ENCODE measurements at regions not wholly inside any gene's neighbourhood (a gene's known extent, or its start where the extent isn't known, plus 50 kb on each side); places are given as distances from the start of the nearest gene placed in this dataset.
"Not testable (repeated sequence)": the region's sequence is repeated elsewhere in the genome, so short reads cannot be mapped to it uniquely, and the experiment has no call there.

GRCh38 chr1:242946206-242946605 is 308.9 kb downstream of the CEP170 start:
- no peak overlapping the region for H3K4me3 ChIP-seq (ENCODE audit: low read length)
- TF ChIP-seq ZNF274 (IDR thresholded peaks at IDR 0.05; ENCODE audit: low read depth, low read length): no peak

GRCh38 chr1:242936725-242937124 is 318.4 kb downstream of the CEP170 start:
- H3K4me3 ChIP-seq (ENCODE audit: low read length): not testable (repeated sequence)

GRCh38 chr1:242924717-242925116 is 330.4 kb downstream of the CEP170 start:
- H3K4me3 ChIP-seq (ENCODE audit: low read length): not testable (repeated sequence)

GRCh38 chr1:242923603-242924002 is 331.5 kb downstream of the CEP170 start:
- H3K4me3 ChIP-seq (ENCODE audit: low read length): not testable (repeated sequence)

- not testable (repeated sequence) for H3K4me3 ChIP-seq (ENCODE audit: low read length)
Observed at GRCh38 chr1:242914729-242915128, 340.4 kb downstream of the CEP170 start.

GRCh38 chr1:242912855-242913254 is 342.2 kb downstream of the CEP170 start:
- not testable (repeated sequence) for H3K4me3 ChIP-seq (ENCODE audit: low read length)

- not testable (repeated sequence) for H3K4me3 ChIP-seq (ENCODE audit: low read length)
Observed at GRCh38 chr1:242900558-242900957, 354.5 kb downstream of the CEP170 start.

GRCh38 chr1:242890192-242890741 is 364.8 kb downstream of the CEP170 start:
- no peak overlapping the region for H3K4me3 ChIP-seq (ENCODE audit: low read length)
- no peak for TF ChIP-seq ZNF274 (IDR thresholded peaks at IDR 0.05; ENCODE audit: low read depth, low read length)

GRCh38 chr1:242886137-242886536 is 361.6 kb upstream of the PLD5 start:
- no peak overlapping the region for H3K4me3 ChIP-seq (ENCODE audit: low read length)
- no peak for TF ChIP-seq ZNF274 (IDR thresholded peaks at IDR 0.05; ENCODE audit: low read depth, low read length)

- not testable (repeated sequence) for H3K4me3 ChIP-seq (ENCODE audit: low read length)
Observed at GRCh38 chr1:242880022-242880421, 355.5 kb upstream of the PLD5 start.

GRCh38 chr1:242877743-242878142 is 353.2 kb upstream of the PLD5 start:
- H3K4me3 ChIP-seq (ENCODE audit: low read length): no peak overlapping the region
- no peak for TF ChIP-seq ZNF274 (IDR thresholded peaks at IDR 0.05; ENCODE audit: low read depth, low read length)

GRCh38 chr1:242877229-242877628 is 352.7 kb upstream of the PLD5 start:
- no peak overlapping the region for H3K4me3 ChIP-seq (ENCODE audit: low read length)
- TF ChIP-seq ZNF274 (IDR thresholded peaks at IDR 0.05; ENCODE audit: low read depth, low read length): no peak

GRCh38 chr1:242876030-242876429 is 351.5 kb upstream of the PLD5 start:
- no peak for TF ChIP-seq ZNF274 (IDR thresholded peaks at IDR 0.05; ENCODE audit: low read depth, low read length)

GRCh38 chr1:242873661-242874060 is 349.2 kb upstream of the PLD5 start:
- no peak overlapping the region for H3K4me3 ChIP-seq (ENCODE audit: low read length)
- TF ChIP-seq ZNF274 (IDR thresholded peaks at IDR 0.05; ENCODE audit: low read depth, low read length): no peak

More at GRCh38 chr1:242876030-242876429, 351.5 kb upstream of the PLD5 start:
- no peak overlapping the region for H3K4me3 ChIP-seq (ENCODE audit: low read length)

GRCh38 chr1:242872521-242872920 is 348.0 kb upstream of the PLD5 start:
- no peak overlapping the region for H3K4me3 ChIP-seq (ENCODE audit: low read length)
- no peak for TF ChIP-seq ZNF274 (IDR thresholded peaks at IDR 0.05; ENCODE audit: low read depth, low read length)

GRCh38 chr1:242871471-242872030 is 347.1 kb upstream of the PLD5 start:
- no peak for TF ChIP-seq ZNF274 (IDR thresholded peaks at IDR 0.05; ENCODE audit: low read depth, low read length)
- H3K4me3 ChIP-seq (ENCODE audit: low read length): no peak overlapping the region

GRCh38 chr1:242870966-242871365 is 346.5 kb upstream of the PLD5 start:
- TF ChIP-seq ZNF274 (IDR thresholded peaks at IDR 0.05; ENCODE audit: low read depth, low read length): no peak
- H3K4me3 ChIP-seq (ENCODE audit: low read length): no peak overlapping the region
